HepG2 (cell line): ENCODE measurements at regions not wholly inside any gene's neighbourhood (a gene's known extent, or its start where the extent isn't known, plus 50 kb on each side); places are given as distances from the start of the nearest gene placed in this dataset.

Experiments
- HNF1A ChIP-seq, 2 experiments: sonication (generic) in 1 of 2; formaldehyde crosslinking in 1 of 2; IDR thresholded peaks; 2 replicates each; pipeline versions ENCODE4 v1.4.0 to v1.6.1; 2016 to 2020; ENCODE audit warnings: borderline replicate concordance in 1 of 2, low read depth in 1 of 2, mild to moderate bottlenecking in 1 of 2, missing genetic modification reagents in 1 of 2
- NCOA2 ChIP-seq: sonication (generic); formaldehyde crosslinking; IDR thresholded peaks from 2 replicates; pipeline ENCODE4 v1.8.0; 2022; ENCODE audit warnings: inconsistent platforms
- RFX3 ChIP-seq: IDR thresholded peaks from 2 replicates; pipeline ENCODE4 v1.6.1; 2016; ENCODE audit warnings: missing biosample characterization, missing genetic modification reagents
- STAT6 ChIP-seq: sonication (generic); formaldehyde crosslinking; IDR thresholded peaks from 2 replicates; pipeline ENCODE4 v1.4.0; 2020; ENCODE audit warnings: missing genetic modification reagents, mild to moderate bottlenecking, borderline replicate concordance
- TAF1 ChIP-seq: sonication (generic); formaldehyde crosslinking; IDR thresholded peaks from 2 replicates; pipeline ENCODE4 v1.4.0; 2020; ENCODE audit warnings: missing genetic modification reagents
- TRAFD1 ChIP-seq: sonication (generic); formaldehyde crosslinking; IDR thresholded peaks from 2 replicates; pipeline ENCODE4 v1.5.1; 2020; ENCODE audit warnings: missing genetic modification reagents, mild to moderate bottlenecking, borderline replicate concordance
- ZNF232 ChIP-seq: sonication (generic); formaldehyde crosslinking; IDR thresholded peaks from 2 replicates; pipeline ENCODE4 v1.4.0; 2020; ENCODE audit warnings: missing genetic modification reagents, borderline replicate concordance
- ZSCAN12 ChIP-seq: sonication (generic); formaldehyde crosslinking; IDR thresholded peaks from 2 replicates; pipeline ENCODE4 v1.9.0; 2021; ENCODE audit warnings: mild to moderate bottlenecking, missing genetic modification reagents

- no peak for TF ChIP-seq HNF1A (IDR thresholded peaks at IDR 0.05; ENCODE audit: low read depth)
- no peak for TF ChIP-seq HNF1A (CRISPR knock-in tag; IDR thresholded peaks at IDR 0.05; ENCODE audit: borderline replicate concordance)
- TF ChIP-seq ZSCAN12 = no peak
- no peak for TF ChIP-seq ZNF232 (CRISPR knock-in tag)
- TF ChIP-seq NCOA2 (CRISPR knock-in tag) = no peak
- no peak for TF ChIP-seq TRAFD1 (CRISPR knock-in tag)
- no peak for TF ChIP-seq STAT6
- no peak for TF ChIP-seq TAF1 (CRISPR knock-in tag)
- TF ChIP-seq RFX3 = no peak
These were observed 162.4 kb downstream of the DDX1 start (continued) for GRCh38 chr2:15753811-15754702.
